GM15510 (cell line): ENCODE measurements at regions not wholly inside any gene's neighbourhood (a gene's known extent, or its start where the extent isn't known, plus 50 kb on each side); places are given as distances from the start of the nearest gene placed in this dataset.

Experiments used
- POLR2A ChIP-seq: IDR thresholded peaks from 3 replicates; pipeline ENCODE4 v1.6.1; 2011; ENCODE audit warnings: borderline replicate concordance; ENCODE audit not compliant: insufficient read length; ENCODE audit errors: extremely low read depth

- no peak for TF ChIP-seq POLR2A
Observed at GRCh38 chr11:45087086-45087899, 59.1 kb upstream of the PRDM11 start.

GRCh38 chr11:45087900-45088160 lies 58.6 kb upstream of the PRDM11 start:
- TF ChIP-seq POLR2A: no peak

- no peak for TF ChIP-seq POLR2A
Observed at GRCh38 chr11:45089251-45089650, 57.2 kb upstream of the PRDM11 start.

GRCh38 chr11:45089676-45090499 lies 56.6 kb upstream of the PRDM11 start:
- no peak for TF ChIP-seq POLR2A

- TF ChIP-seq POLR2A: no peak
Observed at GRCh38 chr11:45090607-45091006, 55.8 kb upstream of the PRDM11 start.

GRCh38 chr11:45091563-45092403 lies 54.7 kb upstream of the PRDM11 start:
- no peak for TF ChIP-seq POLR2A

GRCh38 chr11:45092404-45092785 lies 54.0 kb upstream of the PRDM11 start:
- TF ChIP-seq POLR2A: no peak

- no peak for TF ChIP-seq POLR2A
Observed at GRCh38 chr11:45092901-45093760, 53.3 kb upstream of the PRDM11 start.

GRCh38 chr11:45093761-45094455 lies 52.5 kb upstream of the PRDM11 start:
- no peak for TF ChIP-seq POLR2A

- no peak for TF ChIP-seq POLR2A
Observed at GRCh38 chr11:45094958-45095690, 51.3 kb upstream of the PRDM11 start.

GRCh38 chr11:45095691-45096010 lies 50.8 kb upstream of the PRDM11 start:
- no peak for TF ChIP-seq POLR2A

- no peak for TF ChIP-seq POLR2A
Observed at GRCh38 chr11:45096636-45097035, 49.8 kb upstream of the PRDM11 start.
